HepG2 (cell line): ENCODE measurements at regions not wholly inside any gene's neighbourhood (a gene's known extent, or its start where the extent isn't known, plus 50 kb on each side); places are given as distances from the start of the nearest gene placed in this dataset.

Experiments
- ATAC-seq: fragments of 200-7000 bp; cut with Tn5 transposase; 3 replicates; pipeline ENCODE4 v1.9.1; 2020; ENCODE audit warnings: mild to moderate bottlenecking, moderate library complexity
- BruUV-seq: library from RNA; stranded (reverse); fragments of 400-500 nt; replicated peaks from 2 replicates; lab custom pipeline; 2021; lab: Mats Ljungman, UMichigan
- CTCF ChIA-PET: fragments of 300-600 bp; formaldehyde crosslinking; extraction: SDS; loops from one replicate; lab custom pipeline; 2021; ENCODE audit warnings: low total read pairs, inconsistent platforms, low intra/inter-chr PET ratio; lab: Yijun Ruan, JAX
- POLR2A ChIA-PET: fragments of 350-600 bp; sonication (Branson Sonifier 250); formaldehyde crosslinking; loops from one replicate; lab custom pipeline; 2020; ENCODE audit warnings: antibody characterized with exemption, inconsistent platforms; lab: Yijun Ruan, JAX
- DNase-seq: peaks from one replicate; pipeline ENCODE4 v3.0.0-alpha.2; 2015; ENCODE audit warnings: low spot score
- FAIRE-seq: peaks from 3 replicates; lab custom pipeline; 2011; peaks lifted over from hg19 to GRCh38; lab: Jason Lieb, UNC
- H2AFZ ChIP-seq: one replicate; pipeline ENCODE4 v1.6.1; 2011; ENCODE audit warnings: low read length, inconsistent platforms
- H3K27ac ChIP-seq: fragments of 300-600 bp; 3 replicates; pipeline ENCODE4 v1.8.0; 2011; ENCODE audit warnings: mixed run types, mild to moderate bottlenecking, mixed read lengths, low read length, inconsistent platforms; ENCODE audit not compliant: insufficient read depth; ENCODE audit errors: extremely low read length
- H3K27me3 ChIP-seq, 2 experiments: fragments of 200-600 bp in 1 of 2; 2 replicates in 1 of 2; 3 replicates in 1 of 2; pipeline versions ENCODE4 v1.6.0 to v1.8.0; 2011; ENCODE audit warnings: low read length in 2 of 2, mild to moderate bottlenecking in 2 of 2, moderate library complexity in 2 of 2, inconsistent platforms in 1 of 2; ENCODE audit not compliant: insufficient read depth in 2 of 2, control insufficient read depth in 1 of 2
- H3K36me3 ChIP-seq, 2 experiments: fragments of 200-600 bp in 1 of 2; replicated peaks in 1 of 2; 2 replicates in 1 of 2; 3 replicates in 1 of 2; pipeline versions ENCODE4 v1.5.1 to v1.8.0; 2011; ENCODE audit warnings: low read length in 2 of 2, inconsistent platforms in 1 of 2; ENCODE audit not compliant: insufficient read depth in 2 of 2, control insufficient read depth in 1 of 2
- H3K4me1 ChIP-seq: 2 replicates; pipeline ENCODE4 v1.5.1; 2012; ENCODE audit warnings: low read length, inconsistent platforms; ENCODE audit not compliant: insufficient read depth
- H3K4me2 ChIP-seq: 2 replicates; pipeline ENCODE4 v1.6.0; 2011; ENCODE audit warnings: low read depth, low read length, inconsistent platforms
- H3K4me3 ChIP-seq, 3 experiments: fragments of 200-600 bp in 1 of 3; sonication (generic), shearing (Covaris generic) in 1 of 3; replicated peaks in 1 of 3; 2 replicates each; pipeline ENCODE4 v1.5.1; 2011 to 2016; ENCODE audit warnings: low read length in 3 of 3, inconsistent platforms in 2 of 3, low read depth in 2 of 3, mild to moderate bottlenecking in 2 of 3, control low read depth in 1 of 3, mixed read lengths in 1 of 3; ENCODE audit not compliant: insufficient read depth in 1 of 3
- H3K79me2 ChIP-seq: one replicate; pipeline ENCODE4 v1.6.1; 2011; ENCODE audit warnings: low read length, inconsistent platforms; ENCODE audit not compliant: insufficient read depth
- H3K9ac ChIP-seq: 2 replicates; pipeline ENCODE4 v1.6.0; 2011; ENCODE audit warnings: mild to moderate bottlenecking, low read depth, low read length, inconsistent platforms; ENCODE audit not compliant: insufficient read depth
- H3K9me3 ChIP-seq: 2 replicates; pipeline ENCODE4 v1.5.1; 2012; ENCODE audit warnings: mild to moderate bottlenecking, low read length
- H4K20me1 ChIP-seq: 2 replicates; pipeline ENCODE4 v1.6.0; 2011; ENCODE audit warnings: inconsistent platforms, mild to moderate bottlenecking, low read length, moderate library complexity; ENCODE audit not compliant: insufficient read depth
- FOXA3 ChIP-seq: IDR thresholded peaks from 2 replicates; pipeline ENCODE4 v1.6.1; 2016; ENCODE audit warnings: missing genetic modification reagents, missing compliant biosample characterization
- MAFG ChIP-seq: sonication (generic); formaldehyde crosslinking; IDR thresholded peaks from 2 replicates; pipeline ENCODE4 v1.5.1; 2020; ENCODE audit warnings: mild to moderate bottlenecking, missing genetic modification reagents
- MXD3 ChIP-seq: IDR thresholded peaks from 2 replicates; pipeline ENCODE4 v1.6.1; 2016; ENCODE audit warnings: mild to moderate bottlenecking, missing biosample characterization, missing genetic modification reagents
- NCOA1 ChIP-seq: sonication (generic); formaldehyde crosslinking; IDR thresholded peaks from 2 replicates; pipeline ENCODE4 v1.9.0; 2021; ENCODE audit warnings: missing genetic modification reagents
- RARG ChIP-seq: sonication (generic); formaldehyde crosslinking; IDR thresholded peaks from 2 replicates; pipeline ENCODE4 v1.4.0; 2020; ENCODE audit warnings: low read depth, mild to moderate bottlenecking, missing genetic modification reagents
- THAP7 ChIP-seq: sonication (generic); formaldehyde crosslinking; IDR thresholded peaks from 2 replicates; pipeline ENCODE4 v1.8.1; 2023; ENCODE audit warnings: mild to moderate bottlenecking, missing genetic modification reagents
- ZFX ChIP-seq: sonication (generic); formaldehyde crosslinking; IDR thresholded peaks from 2 replicates; pipeline ENCODE4 v1.4.0; 2020; ENCODE audit warnings: mild to moderate bottlenecking, low read depth, missing genetic modification reagents, moderate library complexity
- ZMYM2 ChIP-seq: sonication (generic); formaldehyde crosslinking; IDR thresholded peaks from 2 replicates; pipeline ENCODE4 v1.8.0; 2022; ENCODE audit warnings: mild to moderate bottlenecking, missing genetic modification reagents
- ZNF276 ChIP-seq: sonication (generic); formaldehyde crosslinking; IDR thresholded peaks from 2 replicates; pipeline ENCODE4 v1.4.0; 2020; ENCODE audit warnings: mild to moderate bottlenecking, low read depth, missing genetic modification reagents
- ZNF432 ChIP-seq: sonication (generic); formaldehyde crosslinking; IDR thresholded peaks from 2 replicates; pipeline ENCODE4 v1.5.0; 2020; ENCODE audit warnings: missing genetic modification reagents, mild to moderate bottlenecking, borderline replicate concordance
- ZNF530 ChIP-seq: sonication (generic); formaldehyde crosslinking; IDR thresholded peaks from 2 replicates; pipeline ENCODE4 v1.5.0; 2020; ENCODE audit warnings: low read depth, mild to moderate bottlenecking, missing genetic modification reagents
- ZNF589 ChIP-seq: sonication (generic); formaldehyde crosslinking; conservative IDR thresholded peaks from 2 replicates; pipeline ENCODE4 v1.8.0; 2022; ENCODE audit warnings: mild to moderate bottlenecking, moderate library complexity, missing genetic modification reagents
- WGBS: methylation state at CpG from one replicate; pipeline ENCODE4 v1.1.6; 2017; ENCODE audit warnings: low lambda C conversion rate; 5-methylcytosine and 5-hydroxymethylcytosine counted together
- in situ Hi-C: cut with HindIII; loops from 2 replicates; pipeline ENCODE4 v1.10.0; 2017; ENCODE audit warnings: low pct_unique_long_range_greater_than_20kb; ENCODE audit not compliant: extremely low pct_ligation_motif_present
- intact Hi-C: fragments of 100-400 bp; cut with micrococcal nuclease; formaldehyde crosslinking; loops from one replicate; pipeline ENCODE4 v1.10.0; 2022; ENCODE audit not compliant: unreplicated experiment

GRCh38 chr5:106833517-106833916 lies 837.2 kb downstream of the EFNA5 start (continued):
- TF ChIP-seq ZFX (CRISPR knock-in tag): no peak
- TF ChIP-seq ZNF432: no peak
- no peak for TF ChIP-seq RARG
- no peak for TF ChIP-seq ZNF276 (CRISPR knock-in tag)
- TF ChIP-seq ZNF530: no peak
- TF ChIP-seq NCOA1 (CRISPR knock-in tag): no peak

- Histone ChIP-seq H2AFZ (no peak overlapping the region), H3K4me3 (no peak overlapping the region), H3K36me3 (no peaks in the 10 kb centered on the region), H3K27me3 (no peaks in the 10 kb centered on the region), H3K27ac (no peak overlapping the region), H4K20me1 (no peaks in the 10 kb centered on the region), H3K4me1 (no peaks in the 10 kb centered on the region), H3K9me3 (no peaks in the 10 kb centered on the region), H3K4me2 (no peak overlapping the region), H3K9ac (no peak overlapping the region), H3K79me2 (no peaks in the 10 kb centered on the region)
- POLR2A ChIA-PET: no interaction called here
- CTCF ChIA-PET: no interaction called here
- 0% methylated on average over 1 of the region's 1 CpG for WGBS
- TF ChIP-seq FOXA3 (CRISPR knock-in tag): no peak
- TF ChIP-seq ZMYM2: no peak
- no peak for TF ChIP-seq ZNF589 (CRISPR knock-in tag)
- no peak for TF ChIP-seq MXD3
- no peak for TF ChIP-seq THAP7 (CRISPR knock-in tag)
- no peak for TF ChIP-seq MAFG
- intact Hi-C loops (no loop called here), in situ Hi-C loops (no loop called here)
- FAIRE-seq (no peak), DNase-seq (no peak), ATAC-seq (no peak)
- no TSS peak for BruUV-seq
Measured at GRCh38 chr5:106827061-106827460, 843.7 kb downstream of the EFNA5 start.
